ENCODE measurements at regions not wholly inside any gene's neighbourhood (a gene's known extent, or its start where the extent isn't known, plus 50 kb on each side); places are given as distances from the start of the nearest gene placed in this dataset.
"Not testable (repeated sequence)": the region's sequence is repeated elsewhere in the genome, so short reads cannot be mapped to it uniquely, and the experiment has no call there.

- Mint-ChIP-seq H3K27me3 (peaks cover 43% of the 10 kb centered on the region), H3K4me3 (no peak overlapping the region), H3K4me1 (no peaks in the 10 kb centered on the region)
These were observed 89.1 kb downstream of the EBLN2 start for GRCh38 chr3:73150369-73151130.

GRCh38 chr3:73152571-73152970, 91.1 kb downstream of the EBLN2 start:
- not testable (repeated sequence) for H3K4me3 Mint-ChIP-seq; H3K36me3 Mint-ChIP-seq (ENCODE audit: low read depth); H3K27ac Mint-ChIP-seq; DNase-seq; H3K4me1 Mint-ChIP-seq; ATAC-seq; H3K9me3 ChIP-seq (ENCODE audit: control insufficient read depth, low read length, poor library complexity, severe bottlenecking)
- peaks cover 43% of the 10 kb centered on the region for H3K27me3 Mint-ChIP-seq

More at GRCh38 chr3:73150369-73151130, 89.1 kb downstream of the EBLN2 start:
- no peak overlapping the region for H3K27ac Mint-ChIP-seq
- no peaks in the 10 kb centered on the region for H3K36me3 Mint-ChIP-seq (ENCODE audit: low read depth)
- DNase-seq (no peak), ATAC-seq (no peak)
- H3K9me3 ChIP-seq (ENCODE audit: control insufficient read depth, low read length, poor library complexity, severe bottlenecking), result no peaks in the 10 kb centered on the region

GRCh38 chr3:73153057-73153456, 91.6 kb downstream of the EBLN2 start:
- not testable (repeated sequence) for H3K4me1 Mint-ChIP-seq; H3K9me3 ChIP-seq (ENCODE audit: control insufficient read depth, low read length, poor library complexity, severe bottlenecking); H3K36me3 Mint-ChIP-seq (ENCODE audit: low read depth); ATAC-seq; DNase-seq; H3K4me3 Mint-ChIP-seq; H3K27ac Mint-ChIP-seq
- H3K27me3 Mint-ChIP-seq, result peaks cover 38% of the 10 kb centered on the region

GRCh38 chr3:73154261-73154660, 92.8 kb downstream of the EBLN2 start:
- not testable (repeated sequence) for H3K9me3 ChIP-seq (ENCODE audit: control insufficient read depth, low read length, poor library complexity, severe bottlenecking); ATAC-seq; DNase-seq; H3K27ac Mint-ChIP-seq; H3K4me3 Mint-ChIP-seq; H3K4me1 Mint-ChIP-seq; H3K36me3 Mint-ChIP-seq (ENCODE audit: low read depth)
- peaks cover 28% of the 10 kb centered on the region for H3K27me3 Mint-ChIP-seq

- H3K4me1 Mint-ChIP-seq, ATAC-seq: not testable (repeated sequence)
These were observed 94.0 kb downstream of the EBLN2 start for GRCh38 chr3:73155441-73155840.

GRCh38 chr3:73164622-73165021, 103.2 kb downstream of the EBLN2 start:
- Mint-ChIP-seq H3K4me3 (no peak overlapping the region), H3K4me1 (no peaks in the 10 kb centered on the region), H3K36me3 (ENCODE audit: low read depth) (no peaks in the 10 kb centered on the region), H3K27ac (no peak overlapping the region), H3K27me3 (no peaks in the 10 kb centered on the region)
- no peak for DNase-seq
- H3K9me3 ChIP-seq (ENCODE audit: control insufficient read depth, low read length, poor library complexity, severe bottlenecking), result no peaks in the 10 kb centered on the region
- ATAC-seq, result no peak

More at GRCh38 chr3:73155441-73155840, 94.0 kb downstream of the EBLN2 start:
- H3K9me3 ChIP-seq (ENCODE audit: control insufficient read depth, low read length, poor library complexity, severe bottlenecking); H3K4me3 Mint-ChIP-seq; H3K36me3 Mint-ChIP-seq (ENCODE audit: low read depth); DNase-seq; H3K27ac Mint-ChIP-seq: not testable (repeated sequence)
- H3K27me3 Mint-ChIP-seq, result peaks cover 24% of the 10 kb centered on the region

GRCh38 chr3:73175698-73176097, 114.2 kb downstream of the EBLN2 start:
- ATAC-seq, result no peak
- H3K9me3 ChIP-seq (ENCODE audit: control insufficient read depth, low read length, poor library complexity, severe bottlenecking), result no peaks in the 10 kb centered on the region
- H3K27me3 Mint-ChIP-seq, result no peaks in the 10 kb centered on the region
- no peak for DNase-seq
- no peaks in the 10 kb centered on the region for H3K4me1 Mint-ChIP-seq
- H3K36me3 Mint-ChIP-seq (ENCODE audit: low read depth), result no peaks in the 10 kb centered on the region
- H3K27ac Mint-ChIP-seq, result no peak overlapping the region
- H3K4me3 Mint-ChIP-seq, result no peak overlapping the region

- DNase-seq, result no peak
- no peak overlapping the region for H3K4me3 Mint-ChIP-seq
- no peaks in the 10 kb centered on the region for H3K4me1 Mint-ChIP-seq
- no peak overlapping the region for H3K27ac Mint-ChIP-seq
- H3K27me3 Mint-ChIP-seq, result no peaks in the 10 kb centered on the region
- ATAC-seq, result no peak
- H3K36me3 Mint-ChIP-seq (ENCODE audit: low read depth), result no peaks in the 10 kb centered on the region
- H3K9me3 ChIP-seq (ENCODE audit: control insufficient read depth, low read length, poor library complexity, severe bottlenecking), result no peaks in the 10 kb centered on the region
These were observed 115.5 kb downstream of the EBLN2 start for GRCh38 chr3:73176941-73177340.

- no peak for DNase-seq
- Mint-ChIP-seq H3K36me3 (ENCODE audit: low read depth) (no peaks in the 10 kb centered on the region), H3K27me3 (no peaks in the 10 kb centered on the region), H3K4me3 (no peak overlapping the region), H3K4me1 (no peaks in the 10 kb centered on the region), H3K27ac (no peak overlapping the region)
- no peak for ATAC-seq
- no peaks in the 10 kb centered on the region for H3K9me3 ChIP-seq (ENCODE audit: control insufficient read depth, low read length, poor library complexity, severe bottlenecking)
These were observed 116.4 kb downstream of the EBLN2 start for GRCh38 chr3:73177827-73178226.

GRCh38 chr3:73179601-73180000, 118.1 kb downstream of the EBLN2 start:
- ATAC-seq, result no peak
- Mint-ChIP-seq H3K36me3 (ENCODE audit: low read depth) (no peaks in the 10 kb centered on the region), H3K27me3 (peaks cover 5% of the 10 kb centered on the region), H3K27ac (peak overlapping the region; percentile 72), H3K4me3 (no peak overlapping the region), H3K4me1 (no peaks in the 10 kb centered on the region)
- no peak for DNase-seq
- H3K9me3 ChIP-seq (ENCODE audit: control insufficient read depth, low read length, poor library complexity, severe bottlenecking), result no peaks in the 10 kb centered on the region

GRCh38 chr3:73186741-73187140, 125.3 kb downstream of the EBLN2 start:
- DNase-seq (no peak), ATAC-seq (no peak)
- H3K9me3 ChIP-seq (ENCODE audit: control insufficient read depth, low read length, poor library complexity, severe bottlenecking), result no peaks in the 10 kb centered on the region
- H3K36me3 Mint-ChIP-seq (ENCODE audit: low read depth), result no peaks in the 10 kb centered on the region
- H3K4me3 Mint-ChIP-seq, result no peak overlapping the region
- no peak overlapping the region for H3K27ac Mint-ChIP-seq
- no peaks in the 10 kb centered on the region for H3K4me1 Mint-ChIP-seq
- H3K27me3 Mint-ChIP-seq, result peaks cover 36% of the 10 kb centered on the region

- Mint-ChIP-seq H3K27me3 (peaks cover 36% of the 10 kb centered on the region), H3K36me3 (ENCODE audit: low read depth) (no peaks in the 10 kb centered on the region), H3K4me3 (no peak overlapping the region), H3K27ac (no peak overlapping the region), H3K4me1 (no peaks in the 10 kb centered on the region)
- ATAC-seq, result no peak
- DNase-seq, result no peak
- H3K9me3 ChIP-seq (ENCODE audit: control insufficient read depth, low read length, poor library complexity, severe bottlenecking), result no peaks in the 10 kb centered on the region
These were observed 125.9 kb downstream of the EBLN2 start for GRCh38 chr3:73187328-73187727.

- H3K27ac Mint-ChIP-seq, result no peak overlapping the region
- no peaks in the 10 kb centered on the region for H3K9me3 ChIP-seq (ENCODE audit: control insufficient read depth, low read length, poor library complexity, severe bottlenecking)
- peaks cover 30% of the 10 kb centered on the region for H3K27me3 Mint-ChIP-seq
These were observed 127.2 kb downstream of the EBLN2 start for GRCh38 chr3:73188707-73189106.

GRCh38 chr3:73192036-73192738, 130.7 kb downstream of the EBLN2 start:
- DNase-seq, result no peak
- no peaks in the 10 kb centered on the region for H3K36me3 Mint-ChIP-seq (ENCODE audit: low read depth)
- H3K4me1 Mint-ChIP-seq, result no peaks in the 10 kb centered on the region
- ATAC-seq, result no peak
- no peaks in the 10 kb centered on the region for H3K9me3 ChIP-seq (ENCODE audit: control insufficient read depth, low read length, poor library complexity, severe bottlenecking)
- no peak overlapping the region for H3K27ac Mint-ChIP-seq
- peaks cover 32% of the 10 kb centered on the region for H3K27me3 Mint-ChIP-seq
- no peak overlapping the region for H3K4me3 Mint-ChIP-seq

More at GRCh38 chr3:73188707-73189106, 127.2 kb downstream of the EBLN2 start:
- Mint-ChIP-seq H3K4me3 (no peak overlapping the region), H3K4me1 (no peaks in the 10 kb centered on the region), H3K36me3 (ENCODE audit: low read depth) (no peaks in the 10 kb centered on the region)
- ATAC-seq (no peak), DNase-seq (no peak)
